ENCODE measurements at regions not wholly inside any gene's neighbourhood (a gene's known extent, or its start where the extent isn't known, plus 50 kb on each side); places are given as distances from the start of the nearest gene placed in this dataset.

- Histone ChIP-seq H3K36me3 (ENCODE audit: control insufficient read depth, insufficient read depth, low read length) (no peaks in the 10 kb centered on the region), H3K27me3 (replicated peaks; ENCODE audit: control insufficient read depth, insufficient read depth, low read length) (no peaks in the 10 kb centered on the region), H3K4me3 (replicated peaks; ENCODE audit: low read depth, low read length) (no peak overlapping the region)
- TF ChIP-seq, protein P1, sequence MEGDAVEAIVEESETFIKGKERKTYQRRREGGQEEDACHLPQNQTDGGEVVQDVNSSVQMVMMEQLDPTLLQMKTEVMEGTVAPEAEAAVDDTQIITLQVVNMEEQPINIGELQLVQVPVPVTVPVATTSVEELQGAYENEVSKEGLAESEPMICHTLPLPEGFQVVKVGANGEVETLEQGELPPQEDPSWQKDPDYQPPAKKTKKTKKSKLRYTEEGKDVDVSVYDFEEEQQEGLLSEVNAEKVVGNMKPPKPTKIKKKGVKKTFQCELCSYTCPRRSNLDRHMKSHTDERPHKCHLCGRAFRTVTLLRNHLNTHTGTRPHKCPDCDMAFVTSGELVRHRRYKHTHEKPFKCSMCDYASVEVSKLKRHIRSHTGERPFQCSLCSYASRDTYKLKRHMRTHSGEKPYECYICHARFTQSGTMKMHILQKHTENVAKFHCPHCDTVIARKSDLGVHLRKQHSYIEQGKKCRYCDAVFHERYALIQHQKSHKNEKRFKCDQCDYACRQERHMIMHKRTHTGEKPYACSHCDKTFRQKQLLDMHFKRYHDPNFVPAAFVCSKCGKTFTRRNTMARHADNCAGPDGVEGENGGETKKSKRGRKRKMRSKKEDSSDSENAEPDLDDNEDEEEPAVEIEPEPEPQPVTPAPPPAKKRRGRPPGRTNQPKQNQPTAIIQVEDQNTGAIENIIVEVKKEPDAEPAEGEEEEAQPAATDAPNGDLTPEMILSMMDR (IDR thresholded peaks at IDR 0.05; ENCODE audit: insufficient read depth, low read length, poor library complexity, severe bottlenecking) = no peak
- DNase-seq (ENCODE audit: extremely low read depth, insufficient read length) = no peak
Observed at GRCh38 chr4:58590722-58591121, 1480.5 kb upstream of the IGFBP7 start.

DNA sequence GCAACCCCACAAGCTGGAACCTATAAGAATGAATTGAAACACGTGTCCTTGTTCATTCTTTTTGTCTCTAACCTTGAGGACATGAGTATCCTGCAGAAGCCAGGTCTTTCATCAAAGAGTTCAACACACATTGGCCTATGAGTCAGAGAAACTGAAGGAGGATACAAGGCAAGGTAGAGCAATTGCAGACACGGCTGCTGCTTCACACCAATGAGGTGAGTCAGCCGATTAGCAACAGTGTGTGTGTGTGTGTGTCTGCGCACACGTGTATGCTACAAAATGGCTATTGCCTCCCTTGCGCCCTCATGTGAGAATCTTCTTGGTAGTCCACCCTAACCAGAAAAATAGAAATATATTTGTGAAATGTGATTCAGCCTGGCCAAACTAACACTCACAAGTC lies 1477.7 kb upstream of the IGFBP7 start:
- DNase-seq (ENCODE audit: extremely low read depth, insufficient read length) = no peak
- no peaks in the 10 kb centered on the region for H3K36me3 ChIP-seq (ENCODE audit: control insufficient read depth, insufficient read depth, low read length)
- no peaks in the 10 kb centered on the region for H3K27me3 ChIP-seq (replicated peaks; ENCODE audit: control insufficient read depth, insufficient read depth, low read length)
- H3K4me3 ChIP-seq (replicated peaks; ENCODE audit: low read depth, low read length) = no peak overlapping the region
- TF ChIP-seq, protein P1 (IDR thresholded peaks at IDR 0.05; ENCODE audit: insufficient read depth, low read length, poor library complexity, severe bottlenecking) = no peak

- TF ChIP-seq, protein P1 (IDR thresholded peaks at IDR 0.05; ENCODE audit: insufficient read depth, low read length, poor library complexity, severe bottlenecking) = no peak
- Histone ChIP-seq H3K27me3 (replicated peaks; ENCODE audit: control insufficient read depth, insufficient read depth, low read length) (no peaks in the 10 kb centered on the region), H3K36me3 (ENCODE audit: control insufficient read depth, insufficient read depth, low read length) (no peaks in the 10 kb centered on the region), H3K4me3 (replicated peaks; ENCODE audit: low read depth, low read length) (no peak overlapping the region)
- no peak for DNase-seq (ENCODE audit: extremely low read depth, insufficient read length)
Observed at GRCh38 chr4:58566260-58566659, 1456.1 kb upstream of the IGFBP7 start.

- H3K27me3 ChIP-seq (replicated peaks; ENCODE audit: control insufficient read depth, insufficient read depth, low read length) = no peaks in the 10 kb centered on the region
- no peaks in the 10 kb centered on the region for H3K36me3 ChIP-seq (ENCODE audit: control insufficient read depth, insufficient read depth, low read length)
- DNase-seq (ENCODE audit: extremely low read depth, insufficient read length) = no peak
- TF ChIP-seq, protein P1 (IDR thresholded peaks at IDR 0.05; ENCODE audit: insufficient read depth, low read length, poor library complexity, severe bottlenecking) = no peak
- H3K4me3 ChIP-seq (replicated peaks; ENCODE audit: low read depth, low read length) = no peak overlapping the region
Observed at GRCh38 chr4:58564695-58565475, 1454.7 kb upstream of the IGFBP7 start.

DNA sequence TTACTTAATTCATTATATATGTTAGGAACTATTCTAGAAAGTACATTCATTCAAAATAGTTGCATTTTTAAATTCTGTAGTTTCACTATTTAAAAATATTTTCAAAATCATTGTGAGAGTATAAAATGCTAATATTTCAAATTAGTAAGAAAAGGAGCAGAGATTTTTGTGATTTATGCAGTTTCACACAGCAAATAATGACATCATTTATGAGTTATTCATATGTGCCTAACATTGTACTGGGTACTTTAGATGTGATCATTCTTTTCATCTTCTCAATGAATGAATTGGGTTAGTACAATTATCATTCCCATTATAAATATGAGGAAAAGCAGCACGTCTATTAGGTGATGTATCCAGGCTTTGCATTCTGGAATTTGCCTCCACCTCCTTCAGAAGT lies 1451.0 kb upstream of the IGFBP7 start:
- no peaks in the 10 kb centered on the region for H3K27me3 ChIP-seq (replicated peaks; ENCODE audit: control insufficient read depth, insufficient read depth, low read length)
- DNase-seq (ENCODE audit: extremely low read depth, insufficient read length) = no peak
- H3K36me3 ChIP-seq (ENCODE audit: control insufficient read depth, insufficient read depth, low read length) = no peaks in the 10 kb centered on the region
- TF ChIP-seq, protein P1 (IDR thresholded peaks at IDR 0.05; ENCODE audit: insufficient read depth, low read length, poor library complexity, severe bottlenecking) = no peak
- no peak overlapping the region for H3K4me3 ChIP-seq (replicated peaks; ENCODE audit: low read depth, low read length)

All from GM06990 (cell line).